Effector memory CD8-positive, alpha-beta T cell (primary cell): ENCODE measurements at regions not wholly inside any gene's neighbourhood (a gene's known extent, or its start where the extent isn't known, plus 50 kb on each side); places are given as distances from the start of the nearest gene placed in this dataset.
"Not testable (repeated sequence)": the region's sequence is repeated elsewhere in the genome, so short reads cannot be mapped to it uniquely, and the experiment has no call there.

Source experiments
- ATAC-seq: fragments of 150-1000 bp; cut with Tn5 transposase; replicated peaks from 2 replicates; pipeline ENCODE4 v1.10.0; 2021; ENCODE audit warnings: mild to moderate bottlenecking, moderate library complexity
- DNase-seq, 3 experiments: peaks; one replicate each; pipeline ENCODE4 v3.0.0; 2021
- H3K27ac Mint-ChIP-seq, 2 donors: one replicate each; pipeline ENCODE4 v1.8.0; 2022; ENCODE audit warnings: mild to moderate bottlenecking in 2 of 2, mixed read lengths in 2 of 2, moderate library complexity in 2 of 2
- H3K27me3 Mint-ChIP-seq, 2 donors: one replicate each; pipeline ENCODE4 v1.8.0; 2022; ENCODE audit warnings: mixed read lengths in 2 of 2
- H3K36me3 Mint-ChIP-seq: one replicate; pipeline ENCODE4 v1.8.0; 2022; ENCODE audit warnings: mild to moderate bottlenecking, moderate library complexity, mixed read lengths; ENCODE audit not compliant: insufficient read depth
- H3K4me1 Mint-ChIP-seq, 2 donors: one replicate each; pipeline ENCODE4 v1.8.0; 2022; ENCODE audit warnings: low read depth in 2 of 2, mixed read lengths in 2 of 2
- H3K4me3 Mint-ChIP-seq, 2 donors: one replicate each; pipeline ENCODE4 v1.8.0; 2022; ENCODE audit warnings: mild to moderate bottlenecking in 2 of 2, mixed read lengths in 2 of 2, moderate library complexity in 2 of 2
- H3K9me3 Mint-ChIP-seq, 2 donors: one replicate each; pipeline ENCODE4 v1.8.0; 2022; ENCODE audit warnings: mixed read lengths in 2 of 2

- no peaks in the 10 kb centered on the region for H3K4me1 Mint-ChIP-seq
- no peak overlapping the region for H3K27ac Mint-ChIP-seq
- ATAC-seq: no peak
- no peaks in the 10 kb centered on the region for H3K27me3 Mint-ChIP-seq
- H3K36me3 Mint-ChIP-seq: no peaks in the 10 kb centered on the region
- H3K4me3 Mint-ChIP-seq: no peak overlapping the region
- H3K9me3 Mint-ChIP-seq: peaks cover 0 to 8% of the 10 kb centered on the region in 2 donors
- DNase-seq: no peak
These were observed 2295.0 kb upstream of the ACO1 start for GRCh38 chr9:30089428-30089827.

GRCh38 chr9:30103647-30104394, 2280.6 kb upstream of the ACO1 start:
- no peaks in the 10 kb centered on the region for H3K4me1 Mint-ChIP-seq
- no peaks in the 10 kb centered on the region for H3K27me3 Mint-ChIP-seq
- no peaks in the 10 kb centered on the region for H3K36me3 Mint-ChIP-seq
- no peak overlapping the region for H3K4me3 Mint-ChIP-seq
- ATAC-seq (no peak), DNase-seq (no peak)
- no peak overlapping the region for H3K27ac Mint-ChIP-seq
- peaks cover 3 to 8% of the 10 kb centered on the region in 2 donors for H3K9me3 Mint-ChIP-seq

- H3K9me3 Mint-ChIP-seq, ATAC-seq, DNase-seq, H3K4me3 Mint-ChIP-seq, H3K27me3 Mint-ChIP-seq, H3K27ac Mint-ChIP-seq, H3K4me1 Mint-ChIP-seq, H3K36me3 Mint-ChIP-seq: not testable (repeated sequence)
These were observed 2277.3 kb upstream of the ACO1 start for GRCh38 chr9:30107134-30107533.

- Mint-ChIP-seq H3K36me3 (no peaks in the 10 kb centered on the region), H3K27me3 (no peaks in the 10 kb centered on the region)
These were observed 2267.7 kb upstream of the ACO1 start for GRCh38 chr9:30116673-30117217.

GRCh38 chr9:30120666-30121065, 2263.8 kb upstream of the ACO1 start:
- H3K4me1 Mint-ChIP-seq: no peaks in the 10 kb centered on the region
- H3K4me3 Mint-ChIP-seq: no peak overlapping the region

More at GRCh38 chr9:30116673-30117217, 2267.7 kb upstream of the ACO1 start:
- Mint-ChIP-seq H3K4me1 (no peaks in the 10 kb centered on the region), H3K9me3 (peaks cover 4 to 14% of the 10 kb centered on the region in 2 donors), H3K27ac (no peak overlapping the region), H3K4me3 (no peak overlapping the region)
- ATAC-seq: no peak
- no peak for DNase-seq

GRCh38 chr9:30121611-30122010, 2262.8 kb upstream of the ACO1 start:
- no peaks in the 10 kb centered on the region for H3K36me3 Mint-ChIP-seq
- H3K9me3 Mint-ChIP-seq: peaks cover 0 to 2% of the 10 kb centered on the region in 2 donors
- DNase-seq: no peak
- no peak overlapping the region for H3K4me3 Mint-ChIP-seq
- ATAC-seq: no peak
- H3K27me3 Mint-ChIP-seq: no peaks in the 10 kb centered on the region
- no peak overlapping the region for H3K27ac Mint-ChIP-seq
- no peaks in the 10 kb centered on the region for H3K4me1 Mint-ChIP-seq

More at GRCh38 chr9:30120666-30121065, 2263.8 kb upstream of the ACO1 start:
- ATAC-seq (no peak), DNase-seq (no peak)
- Mint-ChIP-seq H3K27ac (no peak overlapping the region), H3K36me3 (no peaks in the 10 kb centered on the region), H3K27me3 (no peaks in the 10 kb centered on the region), H3K9me3 (peaks cover under 1 to 3% of the 10 kb centered on the region in 2 donors)

GRCh38 chr9:30125881-30126280, 2258.6 kb upstream of the ACO1 start:
- H3K4me1 Mint-ChIP-seq: no peaks in the 10 kb centered on the region
- no peak overlapping the region for H3K27ac Mint-ChIP-seq
- no peaks in the 10 kb centered on the region for H3K36me3 Mint-ChIP-seq
- ATAC-seq (no peak), DNase-seq (no peak)
- peaks cover 4 to 9% of the 10 kb centered on the region in 2 donors for H3K9me3 Mint-ChIP-seq
- no peaks in the 10 kb centered on the region for H3K27me3 Mint-ChIP-seq
- H3K4me3 Mint-ChIP-seq: no peak overlapping the region

- Mint-ChIP-seq H3K36me3 (no peaks in the 10 kb centered on the region), H3K4me1 (no peaks in the 10 kb centered on the region), H3K27ac (no peak overlapping the region), H3K9me3 (peaks cover 4 to 9% of the 10 kb centered on the region in 2 donors), H3K4me3 (no peak overlapping the region), H3K27me3 (no peaks in the 10 kb centered on the region)
- DNase-seq (no peak), ATAC-seq (no peak)
These were observed 2257.1 kb upstream of the ACO1 start for GRCh38 chr9:30127371-30127770.

- H3K36me3 Mint-ChIP-seq: no peaks in the 10 kb centered on the region
- H3K27me3 Mint-ChIP-seq: no peaks in the 10 kb centered on the region
- DNase-seq (no peak), ATAC-seq (no peak)
- peaks cover 0 to 19% of the 10 kb centered on the region in 2 donors for H3K9me3 Mint-ChIP-seq
- no peaks in the 10 kb centered on the region for H3K4me1 Mint-ChIP-seq
- H3K27ac Mint-ChIP-seq: peak overlapping the region in 1 of 2 donors; percentile 30
- H3K4me3 Mint-ChIP-seq: no peak overlapping the region
These were observed 2244.0 kb upstream of the ACO1 start for GRCh38 chr9:30140407-30140806.

GRCh38 chr9:30160570-30160969, 2223.9 kb upstream of the ACO1 start:
- Mint-ChIP-seq H3K9me3 (no peaks in the 10 kb centered on the region), H3K27me3 (no peaks in the 10 kb centered on the region), H3K4me3 (no peak overlapping the region), H3K36me3 (no peaks in the 10 kb centered on the region), H3K27ac (no peak overlapping the region), H3K4me1 (no peaks in the 10 kb centered on the region)
- DNase-seq (no peak), ATAC-seq (no peak)

- H3K4me3 Mint-ChIP-seq: no peak overlapping the region
- DNase-seq (no peak), ATAC-seq (no peak)
- H3K4me1 Mint-ChIP-seq: no peaks in the 10 kb centered on the region
- no peaks in the 10 kb centered on the region for H3K27me3 Mint-ChIP-seq
- peaks cover 2 to 16% of the 10 kb centered on the region in 2 donors for H3K9me3 Mint-ChIP-seq
- no peak overlapping the region for H3K27ac Mint-ChIP-seq
- H3K36me3 Mint-ChIP-seq: no peaks in the 10 kb centered on the region
These were observed 2212.2 kb upstream of the ACO1 start for GRCh38 chr9:30172206-30172605.

- DNase-seq (no peak), ATAC-seq (no peak)
- Mint-ChIP-seq H3K4me3 (no peak overlapping the region), H3K4me1 (no peaks in the 10 kb centered on the region), H3K27ac (no peak overlapping the region), H3K36me3 (no peaks in the 10 kb centered on the region), H3K9me3 (peaks cover 2 to 16% of the 10 kb centered on the region in 2 donors), H3K27me3 (no peaks in the 10 kb centered on the region)
These were observed 2205.8 kb upstream of the ACO1 start for GRCh38 chr9:30178610-30179009.

GRCh38 chr9:30193421-30193820, 2191.0 kb upstream of the ACO1 start:
- ATAC-seq (no peak), DNase-seq (no peak)
- Mint-ChIP-seq H3K4me1 (peaks cover 0 to 3% of the 10 kb centered on the region in 2 donors), H3K27me3 (no peaks in the 10 kb centered on the region), H3K27ac (no peak overlapping the region), H3K4me3 (no peak overlapping the region), H3K36me3 (no peaks in the 10 kb centered on the region), H3K9me3 (peaks cover 8 to 14% of the 10 kb centered on the region in 2 donors)

- Mint-ChIP-seq H3K27me3 (no peaks in the 10 kb centered on the region), H3K4me3 (no peak overlapping the region), H3K36me3 (no peaks in the 10 kb centered on the region), H3K4me1 (peaks cover 0 to 3% of the 10 kb centered on the region in 2 donors), H3K27ac (no peak overlapping the region), H3K9me3 (peaks cover 3 to 8% of the 10 kb centered on the region in 2 donors)
- DNase-seq: no peak
- no peak for ATAC-seq
These were observed 2187.5 kb upstream of the ACO1 start for GRCh38 chr9:30196941-30197340.
